ENCODE measurements at regions not wholly inside any gene's neighbourhood (a gene's known extent, or its start where the extent isn't known, plus 50 kb on each side); places are given as distances from the start of the nearest gene placed in this dataset.

DNA sequence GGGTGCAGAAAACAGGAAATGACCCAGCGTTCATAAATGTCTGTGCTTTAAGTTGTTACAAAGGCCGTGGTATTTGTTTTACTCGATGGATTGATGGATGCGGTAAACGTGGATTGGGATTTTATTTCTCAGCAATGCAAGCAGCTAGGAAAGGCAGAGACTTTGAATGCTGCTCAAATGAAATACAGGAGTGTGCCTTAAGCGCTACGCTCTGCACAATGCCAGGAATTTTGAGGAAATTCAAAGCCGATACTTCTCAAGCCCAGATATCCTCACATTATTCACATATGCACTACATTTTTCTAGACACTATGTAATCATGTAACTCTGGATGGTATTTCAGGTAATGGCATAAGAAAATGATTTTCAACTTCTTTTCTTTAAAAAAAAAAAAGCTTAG lies 514.3 kb upstream of the ADARB2 start:
- no peak overlapping the region for H3K4me3 Mint-ChIP-seq
- peaks cover 2 to 6% (median 3%) of the 10 kb centered on the region in 3 donors for H3K9me3 ChIP-seq (ENCODE audit: control extremely low read depth in 1 of 3, control insufficient read depth in 2 of 3, insufficient read depth in 1 of 3, low read length in 2 of 3)
- TF ChIP-seq EZH2 (IDR thresholded peaks at IDR 0.05; ENCODE audit: borderline replicate concordance, insufficient read depth, low read depth, low read length, poor library complexity, severe bottlenecking), result no peak
- TF ChIP-seq, protein P1, sequence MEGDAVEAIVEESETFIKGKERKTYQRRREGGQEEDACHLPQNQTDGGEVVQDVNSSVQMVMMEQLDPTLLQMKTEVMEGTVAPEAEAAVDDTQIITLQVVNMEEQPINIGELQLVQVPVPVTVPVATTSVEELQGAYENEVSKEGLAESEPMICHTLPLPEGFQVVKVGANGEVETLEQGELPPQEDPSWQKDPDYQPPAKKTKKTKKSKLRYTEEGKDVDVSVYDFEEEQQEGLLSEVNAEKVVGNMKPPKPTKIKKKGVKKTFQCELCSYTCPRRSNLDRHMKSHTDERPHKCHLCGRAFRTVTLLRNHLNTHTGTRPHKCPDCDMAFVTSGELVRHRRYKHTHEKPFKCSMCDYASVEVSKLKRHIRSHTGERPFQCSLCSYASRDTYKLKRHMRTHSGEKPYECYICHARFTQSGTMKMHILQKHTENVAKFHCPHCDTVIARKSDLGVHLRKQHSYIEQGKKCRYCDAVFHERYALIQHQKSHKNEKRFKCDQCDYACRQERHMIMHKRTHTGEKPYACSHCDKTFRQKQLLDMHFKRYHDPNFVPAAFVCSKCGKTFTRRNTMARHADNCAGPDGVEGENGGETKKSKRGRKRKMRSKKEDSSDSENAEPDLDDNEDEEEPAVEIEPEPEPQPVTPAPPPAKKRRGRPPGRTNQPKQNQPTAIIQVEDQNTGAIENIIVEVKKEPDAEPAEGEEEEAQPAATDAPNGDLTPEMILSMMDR (IDR thresholded peaks at IDR 0.05), result no peak
- no peak overlapping the region for H3K27ac Mint-ChIP-seq
- H4K20me1 ChIP-seq (ENCODE audit: control insufficient read depth, insufficient read depth, low read length, poor library complexity, severe bottlenecking), result no peaks in the 10 kb centered on the region
- no peaks in the 10 kb centered on the region for H3K4me1 Mint-ChIP-seq
- peaks cover 2% of the 10 kb centered on the region for H3K9me3 Mint-ChIP-seq (ENCODE audit: insufficient read depth)
- 63% methylated on average over 5 of the region's 8 CpGs for WGBS (ENCODE audit: insufficient coverage)
- no peak overlapping the region for H3K27ac ChIP-seq (ENCODE audit: low read length in 2 of 2)
- H3K27me3 ChIP-seq (replicated peaks in 1 of 4; ENCODE audit: control extremely low read depth in 1 of 4, control insufficient read depth in 3 of 4, insufficient read depth in 4 of 4, low read length in 3 of 4), result no peaks in the 10 kb centered on the region
- ChIA-PET POLR2A (no interaction called here), CTCF (no interaction called here)
- no peaks in the 10 kb centered on the region for H3K36me3 ChIP-seq (replicated peaks in 1 of 2; ENCODE audit: control extremely low read depth in 1 of 2, control insufficient read depth in 1 of 2, extremely low read depth in 1 of 2, insufficient read depth in 2 of 2, low read length in 1 of 2)
- no peak overlapping the region for H3K4me2 ChIP-seq (replicated peaks; ENCODE audit: low read depth, low read length, poor library complexity, severe bottlenecking)
- H2AFZ ChIP-seq (ENCODE audit: insufficient read depth, low read depth, low read length, poor library complexity, severe bottlenecking), result no peak overlapping the region
- no peaks in the 10 kb centered on the region for H3K27me3 Mint-ChIP-seq
- H3K4me1 ChIP-seq (ENCODE audit: control insufficient read depth in 2 of 2, insufficient read depth in 2 of 2, low read length in 2 of 2), result no peaks in the 10 kb centered on the region
- H3K4me3 ChIP-seq (ENCODE audit: control extremely low read depth in 1 of 5, extremely low read depth in 1 of 5, insufficient read depth in 1 of 5, low read depth in 2 of 5, low read length in 4 of 5), result no peak overlapping the region
- DNase-seq (no peak), ATAC-seq (ENCODE audit: low read depth) (no peak)
- no peak overlapping the region for H3K9ac ChIP-seq (ENCODE audit: low read length)
- intact Hi-C loops (cut with micrococcal nuclease), result no loop called here
- no peaks in the 10 kb centered on the region for H3K79me2 ChIP-seq (ENCODE audit: control insufficient read depth, insufficient read depth, low read length)

DNA sequence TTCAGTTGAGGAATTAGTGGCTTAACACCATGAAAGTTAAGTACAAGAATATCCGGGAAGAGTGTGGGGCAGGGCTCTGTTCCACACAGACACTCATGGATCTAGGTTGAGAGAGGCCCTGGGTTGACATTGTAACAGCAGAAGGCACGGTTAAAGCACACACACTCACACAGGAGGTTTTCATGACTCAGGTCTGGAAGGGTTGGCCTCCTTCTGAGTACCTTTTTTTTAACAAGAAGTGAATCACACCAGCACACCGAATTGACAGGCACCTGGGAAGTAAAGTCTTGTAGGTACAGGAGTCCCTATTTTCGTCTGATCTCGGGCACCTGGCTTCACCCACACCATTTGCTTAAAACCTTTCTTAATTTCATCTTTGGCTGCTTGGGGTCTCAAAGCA lies 509.4 kb upstream of the ADARB2 start:
- Histone ChIP-seq H3K27ac (ENCODE audit: low read length in 2 of 2) (no peak overlapping the region), H3K4me2 (replicated peaks; ENCODE audit: low read depth, low read length, poor library complexity, severe bottlenecking) (no peak overlapping the region)

More for the DNA sequence above, 509.4 kb upstream of the ADARB2 start:
- Histone ChIP-seq H2AFZ (ENCODE audit: insufficient read depth, low read depth, low read length, poor library complexity, severe bottlenecking) (no peak overlapping the region), H3K4me3 (ENCODE audit: control extremely low read depth in 1 of 5, extremely low read depth in 1 of 5, insufficient read depth in 1 of 5, low read depth in 2 of 5, low read length in 4 of 5) (no peak overlapping the region), H3K27me3 (replicated peaks in 1 of 4; ENCODE audit: control extremely low read depth in 1 of 4, control insufficient read depth in 3 of 4, insufficient read depth in 4 of 4, low read length in 3 of 4) (no peaks in the 10 kb centered on the region), H3K36me3 (replicated peaks in 1 of 2; ENCODE audit: control extremely low read depth in 1 of 2, control insufficient read depth in 1 of 2, extremely low read depth in 1 of 2, insufficient read depth in 2 of 2, low read length in 1 of 2) (no peaks in the 10 kb centered on the region), H3K4me1 (ENCODE audit: control insufficient read depth in 2 of 2, insufficient read depth in 2 of 2, low read length in 2 of 2) (no peaks in the 10 kb centered on the region), H3K9ac (ENCODE audit: low read length) (no peak overlapping the region), H3K79me2 (ENCODE audit: control insufficient read depth, insufficient read depth, low read length) (no peaks in the 10 kb centered on the region), H3K9me3 (ENCODE audit: control extremely low read depth in 1 of 3, control insufficient read depth in 2 of 3, insufficient read depth in 1 of 3, low read length in 2 of 3) (peaks cover 2 to 6% (median 3%) of the 10 kb centered on the region in 3 donors), H4K20me1 (ENCODE audit: control insufficient read depth, insufficient read depth, low read length, poor library complexity, severe bottlenecking) (no peaks in the 10 kb centered on the region)
- ATAC-seq (ENCODE audit: low read depth), result no peak
- intact Hi-C loops (cut with micrococcal nuclease), result no loop called here
- Mint-ChIP-seq H3K4me1 (no peaks in the 10 kb centered on the region), H3K4me3 (no peak overlapping the region), H3K27me3 (no peaks in the 10 kb centered on the region), H3K9me3 (ENCODE audit: insufficient read depth) (peaks cover 5% of the 10 kb centered on the region), H3K27ac (no peak overlapping the region)
- 89% methylated on average over 4 of the region's 5 CpGs for WGBS (ENCODE audit: insufficient coverage)
- ChIA-PET CTCF (no interaction called here), POLR2A (no interaction called here)
- DNase-seq, result no peak
- no peak for TF ChIP-seq EZH2 (IDR thresholded peaks at IDR 0.05; ENCODE audit: borderline replicate concordance, insufficient read depth, low read depth, low read length, poor library complexity, severe bottlenecking)
- TF ChIP-seq, protein P1 (IDR thresholded peaks at IDR 0.05), result no peak

Measured in B cell (primary cell).